ENCODE measurements at regions not wholly inside any gene's neighbourhood (a gene's known extent, or its start where the extent isn't known, plus 50 kb on each side); places are given as distances from the start of the nearest gene placed in this dataset.

- no peak for DNase-seq
Measured at GRCh38 chr20:4600308-4601014, 85.8 kb upstream of the PRNP start.

DNA sequence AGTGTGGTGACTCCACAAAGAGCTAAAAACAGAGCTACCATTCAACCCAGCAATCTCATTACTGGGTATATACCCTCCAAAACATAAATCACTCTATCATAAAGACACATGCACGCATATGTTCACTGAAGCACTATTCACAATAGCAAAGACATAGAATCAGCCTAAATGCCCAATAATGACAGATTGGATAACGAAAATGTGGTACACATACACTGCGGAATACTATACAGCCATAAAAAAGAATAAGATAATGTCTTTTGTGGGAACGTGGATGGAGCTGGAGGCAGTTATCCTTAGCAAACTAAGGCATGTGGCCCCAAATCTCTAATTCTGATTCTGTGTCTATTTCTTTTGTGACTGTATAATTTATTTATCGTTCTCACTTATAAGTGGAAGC is 89.0 kb upstream of the PRNP start:
- DNase-seq: no peak

DNA sequence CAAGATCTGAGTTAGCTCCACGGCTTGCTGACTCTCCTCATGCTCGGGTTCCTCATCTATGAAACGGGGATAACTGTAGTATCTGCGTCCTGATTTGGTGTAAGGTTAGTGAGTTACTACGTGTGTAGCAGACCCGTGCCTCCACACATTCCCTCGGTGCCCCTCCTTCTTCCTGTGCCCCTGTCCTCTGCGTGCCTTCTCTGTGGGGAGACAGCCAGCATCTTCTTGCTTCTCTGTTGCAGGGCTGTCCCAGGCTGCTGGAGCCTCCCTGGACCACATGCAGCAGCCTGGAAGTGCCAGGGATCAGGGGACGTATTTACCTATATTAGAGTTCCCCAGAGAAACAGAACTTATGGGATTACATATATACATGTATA is 93.1 kb upstream of the PRNP start:
- no peak for DNase-seq

- peak; percentile 23 for DNase-seq
Measured at GRCh38 chr20:4592316-4593148, 93.7 kb upstream of the PRNP start.

- DNase-seq: no peak
Measured at GRCh38 chr20:4591975-4592315, 94.3 kb upstream of the PRNP start.

DNA sequence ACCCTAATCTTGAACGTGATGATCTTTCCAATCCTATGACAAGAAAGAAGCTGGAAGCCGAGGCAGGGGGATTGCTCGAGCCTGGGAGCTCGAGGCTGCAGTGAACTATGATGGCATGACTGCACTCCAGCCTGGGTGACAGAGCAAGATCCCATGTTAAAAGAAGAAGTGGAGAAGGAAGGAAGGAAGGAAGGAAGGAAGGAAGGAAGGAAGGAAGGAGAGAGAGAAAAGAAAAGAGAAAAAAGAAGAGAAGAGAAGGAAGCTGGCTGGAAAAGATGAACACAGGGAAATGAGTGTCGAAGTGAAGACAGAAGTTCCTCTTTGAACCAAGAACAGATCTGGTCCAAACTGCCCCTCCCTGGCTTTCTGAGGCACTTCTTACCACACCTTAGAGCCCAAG is 100.5 kb upstream of the PRNP start:
- DNase-seq: no peak

DNA sequence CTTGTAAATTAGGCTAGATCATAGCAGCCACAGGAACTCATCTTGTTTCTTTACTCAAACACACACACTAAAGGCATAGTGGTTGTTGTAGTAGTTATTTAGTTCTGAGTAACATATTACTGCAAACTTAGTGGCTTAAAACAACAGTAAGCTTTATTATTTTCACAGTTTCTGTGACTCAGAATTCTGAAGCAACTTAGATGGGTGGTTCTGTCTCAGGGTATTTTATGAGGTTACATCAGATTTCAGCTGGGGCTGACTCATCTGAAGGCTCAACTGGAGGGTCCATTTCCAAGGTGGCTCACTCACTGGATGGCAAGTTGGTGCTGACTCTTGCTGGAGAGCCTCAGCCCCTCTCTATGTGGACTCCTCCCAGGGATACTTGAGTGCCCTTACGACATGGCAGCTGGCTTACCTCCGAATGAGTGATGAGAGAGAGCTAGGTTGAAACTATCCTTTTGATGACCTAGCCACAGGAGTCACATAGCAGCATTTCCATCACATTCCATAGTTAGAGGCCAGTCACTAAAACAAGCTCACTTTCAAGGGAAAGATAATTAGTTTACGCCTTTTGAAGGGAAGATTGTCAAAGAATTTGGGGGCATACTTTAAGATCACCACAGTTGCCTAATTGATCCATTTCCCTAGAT is 101.0 kb upstream of the PRNP start:
- no peak for DNase-seq

GRCh38 chr20:4584510-4584909 is 101.7 kb upstream of the PRNP start:
- no peak for DNase-seq

- no peak for DNase-seq
Measured at GRCh38 chr20:4581838-4582237, 104.4 kb upstream of the PRNP start.

GRCh38 chr20:4578375-4578774 is 107.9 kb upstream of the PRNP start:
- no peak for DNase-seq

DNA sequence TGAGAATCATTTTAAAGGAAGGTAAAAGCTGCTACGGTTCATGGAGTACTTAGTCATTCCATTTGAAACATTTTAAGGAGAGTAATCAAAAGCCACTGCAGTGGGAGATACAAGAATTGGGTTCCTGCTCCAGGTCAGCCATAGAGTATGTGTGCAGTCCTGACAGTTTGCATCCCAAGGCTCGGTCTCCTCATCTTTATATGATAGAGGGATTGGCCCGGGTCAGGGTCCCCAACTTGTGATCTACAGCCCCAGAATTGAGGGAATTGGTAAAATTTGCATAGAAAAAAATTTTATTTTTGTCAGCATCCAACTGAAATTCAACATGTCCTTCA is 111.9 kb upstream of the PRNP start:
- no peak for DNase-seq

GRCh38 chr20:4573564-4574355 is 112.5 kb upstream of the PRNP start:
- DNase-seq: no peak

- DNase-seq: no peak
Measured at GRCh38 chr20:4571759-4572531, 114.3 kb upstream of the PRNP start.

- DNase-seq: no peak
Measured at GRCh38 chr20:4569865-4570264, 116.4 kb upstream of the PRNP start.

- DNase-seq: no peak
Measured at GRCh38 chr20:4569092-4569491, 117.2 kb upstream of the PRNP start.

- DNase-seq: no peak
Measured at GRCh38 chr20:4568361-4568959, 117.8 kb upstream of the PRNP start.

GRCh38 chr20:4567170-4567569 is 119.1 kb upstream of the PRNP start:
- no peak for DNase-seq

- DNase-seq: no peak
Measured at GRCh38 chr20:4563534-4563933, 122.7 kb upstream of the PRNP start.

GRCh38 chr20:4563031-4563430 is 123.2 kb upstream of the PRNP start:
- DNase-seq: no peak

GRCh38 chr20:4560667-4561066 is 125.6 kb upstream of the PRNP start:
- DNase-seq: no peak

- DNase-seq: no peak
Measured at GRCh38 chr20:4559906-4560305, 126.3 kb upstream of the PRNP start.

DNA sequence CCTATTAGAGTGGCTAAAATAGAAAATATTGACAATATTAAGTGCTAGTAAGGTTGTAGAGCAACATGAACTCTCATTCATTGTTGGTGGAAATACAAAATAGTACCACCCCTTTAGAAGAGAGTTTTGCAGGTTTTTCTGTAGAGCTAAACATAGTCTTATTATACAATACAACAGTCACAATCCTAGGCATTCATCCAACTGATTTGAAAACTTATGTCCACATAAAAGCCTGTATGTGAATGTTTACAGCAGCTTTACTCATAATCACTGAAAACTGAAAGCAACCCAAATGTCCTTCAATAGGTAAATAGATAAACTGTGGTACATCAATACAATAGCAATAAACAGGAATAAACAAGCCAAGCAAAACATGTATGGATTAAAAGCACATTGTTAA is 127.2 kb upstream of the PRNP start:
- DNase-seq: no peak

Data from activated gamma-delta T cell (primary cell).